Panc1 (cell line): ENCODE measurements at regions not wholly inside any gene's neighbourhood (a gene's known extent, or its start where the extent isn't known, plus 50 kb on each side); places are given as distances from the start of the nearest gene placed in this dataset.

Experiments used
- ATAC-seq: fragments of 200-7000 bp; cut with Tn5 transposase; 2 replicates; pipeline ENCODE4 v1.9.1; 2020; ENCODE audit warnings: mild to moderate bottlenecking, moderate library complexity
- BruUV-seq: library from RNA; stranded (reverse); fragments of 400-500 nt; replicated peaks from 2 replicates; lab custom pipeline; 2021; lab: Mats Ljungman, UMichigan
- CTCF ChIA-PET: fragments of 300-600 bp; sonication (Branson Sonifier 250); formaldehyde crosslinking; loops from one replicate; lab custom pipeline; 2022; ENCODE audit warnings: antibody characterized with exemption; lab: Charles Lee
- POLR2A ChIA-PET: fragments of 300-600 bp; sonication (Branson Sonifier 250); formaldehyde crosslinking; loops from one replicate; lab custom pipeline; 2022; ENCODE audit warnings: antibody characterized with exemption; lab: Charles Lee
- DNase-seq: peaks from one replicate; pipeline ENCODE4 v3.0.0-alpha.2; 2010; ENCODE audit warnings: low read depth, low spot score
- H3K27ac ChIP-seq: 2 replicates; pipeline ENCODE4 v1.5.1; 2011; ENCODE audit warnings: mild to moderate bottlenecking, low read length, inconsistent platforms
- H3K27me3 ChIP-seq: fragments of 200-500 bp; sonication (Bioruptor generic); 2 replicates; pipeline ENCODE4 v1.6.0; 2014; ENCODE audit warnings: low read length, inconsistent platforms; ENCODE audit not compliant: control insufficient read depth, insufficient read depth
- H3K36me3 ChIP-seq: fragments of 200-500 bp; sonication (Bioruptor generic); 2 replicates; pipeline ENCODE4 v1.5.1; 2014; ENCODE audit warnings: inconsistent platforms, mild to moderate bottlenecking, low read length, moderate library complexity; ENCODE audit not compliant: control insufficient read depth, insufficient read depth
- H3K4me1 ChIP-seq: 2 replicates; pipeline ENCODE4 v1.5.1; 2011; ENCODE audit warnings: inconsistent platforms, mild to moderate bottlenecking, low read length, moderate library complexity; ENCODE audit not compliant: control insufficient read depth, insufficient read depth
- H3K4me3 ChIP-seq, 2 experiments: 2 replicates each; pipeline ENCODE4 v1.5.1; 2011 to 2012; ENCODE audit warnings: low read depth in 2 of 2, low read length in 2 of 2, mild to moderate bottlenecking in 2 of 2, inconsistent platforms in 1 of 2, moderate library complexity in 1 of 2
- H3K9me3 ChIP-seq: fragments of 200-500 bp; sonication (Bioruptor generic); 2 replicates; pipeline ENCODE4 v1.5.1; 2014; ENCODE audit warnings: low read depth, mild to moderate bottlenecking, inconsistent platforms, low read length, moderate library complexity; ENCODE audit not compliant: control insufficient read depth, insufficient read depth
- CTCF ChIP-seq: fragments of 450-650 bp; IDR thresholded peaks from 2 replicates; pipeline ENCODE4 v1.5.1; 2017; ENCODE audit warnings: mild to moderate bottlenecking
- POLR2AphosphoS5 ChIP-seq: IDR thresholded peaks from 2 replicates; pipeline ENCODE4 v1.6.1; 2012; ENCODE audit warnings: mild to moderate bottlenecking, low read depth, low read length, moderate library complexity
- REST ChIP-seq, 2 experiments: IDR thresholded peaks; 2 replicates each; pipeline ENCODE4 v1.6.1; 2011 to 2012; ENCODE audit warnings: low read depth in 2 of 2, control low read depth in 1 of 2, low read length in 1 of 2, mild to moderate bottlenecking in 1 of 2, moderate library complexity in 1 of 2; ENCODE audit not compliant: insufficient read depth in 1 of 2
- SIN3A ChIP-seq: IDR thresholded peaks from 2 replicates; pipeline ENCODE4 v1.6.1; 2012; ENCODE audit warnings: low read depth, mild to moderate bottlenecking, low read length, moderate library complexity, borderline replicate concordance; ENCODE audit not compliant: insufficient read depth
- TCF7L2 ChIP-seq: IDR thresholded peaks from 2 replicates; pipeline ENCODE4 v1.6.1; 2011; ENCODE audit warnings: mild to moderate bottlenecking, low read depth, low read length, inconsistent platforms
- in situ Hi-C: cut with HindIII; loops from 2 replicates; pipeline ENCODE4 v1.10.0; 2016; ENCODE audit warnings: low sequenced_read_pairs, low pct_unique_long_range_greater_than_20kb
- intact Hi-C: fragments of 100-400 bp; cut with micrococcal nuclease; formaldehyde crosslinking; loops from one replicate; pipeline ENCODE4 v1.10.0; 2022; ENCODE audit not compliant: unreplicated experiment

DNA sequence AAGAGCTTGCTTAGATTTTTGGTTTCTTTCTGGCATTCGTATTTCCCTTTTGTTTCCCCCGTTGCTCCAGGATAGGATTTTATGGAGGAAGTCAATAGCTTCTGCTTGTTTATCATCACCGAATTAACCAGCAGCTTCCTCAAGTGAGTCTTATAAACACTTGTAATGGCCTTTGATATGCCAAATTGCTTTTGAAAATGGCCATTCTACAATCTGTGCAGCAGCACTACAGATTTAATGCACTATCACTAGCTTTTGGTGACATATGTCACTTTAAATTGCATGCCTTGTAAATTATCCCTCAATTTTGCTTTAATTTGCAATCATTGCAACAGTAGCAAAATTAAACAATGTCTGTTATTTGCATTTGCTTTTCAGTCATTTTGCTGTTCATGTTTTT, 774.7 kb downstream of the METTL4 start:
- no peak overlapping the region for H3K27ac ChIP-seq
- no peaks in the 10 kb centered on the region for H3K36me3 ChIP-seq
- TF ChIP-seq SIN3A (no peak), TCF7L2 (no peak), CTCF (no peak), POLR2AphosphoS5 (no peak), REST (IDR thresholded peaks at IDR 0.05; ENCODE audit: insufficient read depth in 1 of 2, low read depth in 2 of 2, low read length in 1 of 2) (no peak)
- no peaks in the 10 kb centered on the region for H3K9me3 ChIP-seq
- CTCF ChIA-PET = no interaction called here
- POLR2A ChIA-PET = no interaction called here
- no peaks in the 10 kb centered on the region for H3K27me3 ChIP-seq
- no peaks in the 10 kb centered on the region for H3K4me1 ChIP-seq
- in situ Hi-C loops = no loop called here
- no peak overlapping the region for H3K4me3 ChIP-seq
- ATAC-seq (no peak), DNase-seq (no peak)
- no TSS peak for BruUV-seq
- intact Hi-C loops = no loop called here

DNA sequence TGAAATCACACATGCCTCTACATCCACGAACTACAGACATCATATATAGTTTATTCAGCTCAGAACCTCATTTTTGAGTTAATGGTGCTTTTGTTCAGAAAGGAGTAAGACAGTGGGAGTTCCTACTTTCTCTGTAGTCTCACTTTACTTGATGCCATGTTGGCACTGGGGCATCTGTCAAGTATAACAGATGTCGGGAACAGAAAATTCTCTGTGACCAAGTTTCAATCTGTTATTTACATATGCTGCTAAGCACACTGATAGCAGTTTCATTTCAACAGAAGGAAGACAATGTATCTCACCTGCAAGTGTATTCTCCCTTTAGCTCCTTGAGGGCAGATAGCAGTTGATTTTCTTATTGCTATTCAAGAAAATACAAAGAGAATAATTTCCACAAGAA, 774.1 kb downstream of the METTL4 start:
- POLR2A ChIA-PET = no interaction called here
- no peaks in the 10 kb centered on the region for H3K36me3 ChIP-seq
- ATAC-seq (no peak), DNase-seq (no peak)
- TF ChIP-seq REST (IDR thresholded peaks at IDR 0.05; ENCODE audit: insufficient read depth in 1 of 2, low read depth in 2 of 2, low read length in 1 of 2) = no peak
- TF ChIP-seq POLR2AphosphoS5 = no peak
- no peak for TF ChIP-seq TCF7L2
- TF ChIP-seq CTCF = no peak
- TF ChIP-seq SIN3A = no peak
- H3K4me3 ChIP-seq = no peak overlapping the region
- CTCF ChIA-PET = no interaction called here
- no peaks in the 10 kb centered on the region for H3K4me1 ChIP-seq
- BruUV-seq = no TSS peak
- in situ Hi-C loops (no loop called here), intact Hi-C loops (no loop called here)
- H3K27me3 ChIP-seq = no peaks in the 10 kb centered on the region
- H3K9me3 ChIP-seq = no peaks in the 10 kb centered on the region
- no peak overlapping the region for H3K27ac ChIP-seq
